Keratinocyte (primary cell): ENCODE measurements at regions not wholly inside any gene's neighbourhood (a gene's known extent, or its start where the extent isn't known, plus 50 kb on each side); places are given as distances from the start of the nearest gene placed in this dataset.
"Not testable (repeated sequence)": the region's sequence is repeated elsewhere in the genome, so short reads cannot be mapped to it uniquely, and the experiment has no call there.

Experiments used
- DNase-seq: peaks from one replicate; pipeline ENCODE4 v3.0.0-alpha.2; 2011; ENCODE audit warnings: low read depth, missing footprints, low spot score
- FAIRE-seq: peaks from 2 replicates; lab custom pipeline; 2011; peaks lifted over from hg19 to GRCh38; lab: Jason Lieb, UNC
- H2AFZ ChIP-seq: 2 replicates; pipeline ENCODE4 v1.6.0; 2012; ENCODE audit warnings: low read length, control low read depth, inconsistent platforms; ENCODE audit not compliant: control insufficient read depth
- H3K27ac ChIP-seq: 2 replicates; pipeline ENCODE4 v1.5.1; 2011; ENCODE audit warnings: low read length; ENCODE audit not compliant: control insufficient read depth, insufficient read depth
- H3K27me3 ChIP-seq: 3 replicates; pipeline ENCODE4 v1.6.0; 2011; ENCODE audit warnings: low read length; ENCODE audit not compliant: control insufficient read depth, insufficient read depth; ENCODE audit errors: extremely low read depth
- H3K36me3 ChIP-seq, 2 experiments: 2 replicates in 1 of 2; 3 replicates in 1 of 2; pipeline ENCODE4 v1.5.1; 2011; ENCODE audit warnings: low read length in 2 of 2, mild to moderate bottlenecking in 1 of 2; ENCODE audit not compliant: control insufficient read depth in 2 of 2, insufficient read depth in 2 of 2; ENCODE audit errors: extremely low read depth in 1 of 2
- H3K4me1 ChIP-seq: 3 replicates; pipeline ENCODE4 v1.5.1; 2011; ENCODE audit warnings: low read length; ENCODE audit not compliant: control insufficient read depth, insufficient read depth; ENCODE audit errors: extremely low read depth
- H3K4me2 ChIP-seq: 3 replicates; pipeline ENCODE4 v1.6.0; 2011; ENCODE audit warnings: low read depth, low read length; ENCODE audit not compliant: control insufficient read depth, insufficient read depth; ENCODE audit errors: extremely low read depth
- H3K4me3 ChIP-seq, 3 experiments: fragments of 200-600 bp in 1 of 3; sonication (generic) in 1 of 3; 2 replicates in 2 of 3; 3 replicates in 1 of 3; pipeline ENCODE4 v1.5.1; 2011 to 2016; ENCODE audit warnings: low read length in 3 of 3, mild to moderate bottlenecking in 3 of 3, control low read depth in 2 of 3, inconsistent platforms in 1 of 3, low read depth in 1 of 3, mixed read lengths in 1 of 3, mixed run types in 1 of 3, moderate library complexity in 1 of 3; ENCODE audit not compliant: control insufficient read depth in 2 of 3, insufficient read depth in 2 of 3; ENCODE audit errors: extremely low read depth in 1 of 3
- H3K79me2 ChIP-seq: 2 replicates; pipeline ENCODE4 v1.6.0; 2012; ENCODE audit warnings: low read length; ENCODE audit not compliant: control insufficient read depth, insufficient read depth
- H3K9ac ChIP-seq: 3 replicates; pipeline ENCODE4 v1.6.0; 2011; ENCODE audit warnings: low read length; ENCODE audit not compliant: control insufficient read depth, insufficient read depth; ENCODE audit errors: extremely low read depth
- H3K9me1 ChIP-seq: 3 replicates; pipeline ENCODE4 v1.6.0; 2011; ENCODE audit warnings: low read length; ENCODE audit not compliant: control insufficient read depth, insufficient read depth; ENCODE audit errors: extremely low read depth
- H3K9me3 ChIP-seq: 2 replicates; pipeline ENCODE4 v1.5.1; 2012; ENCODE audit warnings: low read depth, low read length; ENCODE audit not compliant: control insufficient read depth
- H4K20me1 ChIP-seq: 3 replicates; pipeline ENCODE4 v1.6.0; 2011; ENCODE audit warnings: low read length; ENCODE audit not compliant: control insufficient read depth, insufficient read depth; ENCODE audit errors: extremely low read depth
- CTCF ChIP-seq, 3 experiments: IDR thresholded peaks in 1 of 3; conservative IDR thresholded peaks in 1 of 3; optimal IDR thresholded peaks in 1 of 3; 2 replicates in 2 of 3; 3 replicates in 1 of 3; pipeline versions ENCODE3 to v1.5.1; 2011; ENCODE audit warnings: low read length in 3 of 3, mild to moderate bottlenecking in 3 of 3, moderate library complexity in 2 of 3, control low read depth in 1 of 3, inconsistent platforms in 1 of 3; ENCODE audit not compliant: insufficient read depth in 2 of 3; ENCODE audit errors: extremely low read depth in 1 of 3
- EZH2 ChIP-seq: IDR thresholded peaks from one replicate; pipeline ENCODE4 v1.6.1; 2012; ENCODE audit warnings: inconsistent platforms, mild to moderate bottlenecking, low read length, moderate library complexity
- dilution Hi-C: fragments of 300-500 bp; cut with MboI; formaldehyde crosslinking; loops from one replicate; pipeline ENCODE4 v1.7.0; 2020; ENCODE audit warnings: low sequenced_read_pairs; ENCODE audit not compliant: extremely low pct_ligation_motif_present

GRCh38 chr3:178140531-178141304 is 395.5 kb upstream of the KCNMB2 start:
- Histone ChIP-seq H3K79me2 (no peaks in the 10 kb centered on the region), H4K20me1 (no peaks in the 10 kb centered on the region), H3K4me2 (no peak overlapping the region), H3K27ac (no peak overlapping the region), H3K4me3 (no peak overlapping the region), H3K36me3 (no peaks in the 10 kb centered on the region), H2AFZ (no peak overlapping the region), H3K9me3 (no peaks in the 10 kb centered on the region), H3K27me3 (no peaks in the 10 kb centered on the region), H3K9me1 (no peaks in the 10 kb centered on the region), H3K9ac (no peak overlapping the region), H3K4me1 (no peaks in the 10 kb centered on the region)
- dilution Hi-C loops: no loop called here
- DNase-seq: no peak
- no peak for FAIRE-seq
- TF ChIP-seq EZH2 (no peak), CTCF (optimal IDR thresholded peaks at IDR 0.05 in 1 of 3, IDR thresholded peaks at IDR 0.05 in 1 of 3, conservative IDR thresholded peaks at IDR 0.05 in 1 of 3; ENCODE audit: extremely low read depth in 1 of 3, insufficient read depth in 2 of 3, low read length in 3 of 3) (no peak)

- H4K20me1 ChIP-seq, DNase-seq, H3K27me3 ChIP-seq, H3K79me2 ChIP-seq, H3K4me2 ChIP-seq, H3K9me1 ChIP-seq, H3K27ac ChIP-seq, H2AFZ ChIP-seq, H3K36me3 ChIP-seq, FAIRE-seq, H3K4me1 ChIP-seq, dilution Hi-C loops, H3K4me3 ChIP-seq, H3K9ac ChIP-seq, H3K9me3 ChIP-seq: not testable (repeated sequence)
Measured at GRCh38 chr3:178141305-178141684, 394.9 kb upstream of the KCNMB2 start.

GRCh38 chr3:178146406-178146831 is 389.8 kb upstream of the KCNMB2 start:
- Histone ChIP-seq H2AFZ (peak overlapping the region; percentile 53), H3K9ac (no peak overlapping the region), H3K4me2 (no peak overlapping the region), H3K4me1 (no peaks in the 10 kb centered on the region), H3K79me2 (no peaks in the 10 kb centered on the region), H3K27me3 (no peaks in the 10 kb centered on the region), H4K20me1 (no peaks in the 10 kb centered on the region), H3K9me3 (no peaks in the 10 kb centered on the region), H3K27ac (no peak overlapping the region), H3K36me3 (no peaks in the 10 kb centered on the region), H3K4me3 (no peak overlapping the region), H3K9me1 (no peaks in the 10 kb centered on the region)
- dilution Hi-C loops: no loop called here
- DNase-seq (no peak), FAIRE-seq (no peak)
- no peak for TF ChIP-seq CTCF (optimal IDR thresholded peaks at IDR 0.05 in 1 of 3, IDR thresholded peaks at IDR 0.05 in 1 of 3, conservative IDR thresholded peaks at IDR 0.05 in 1 of 3; ENCODE audit: extremely low read depth in 1 of 3, insufficient read depth in 2 of 3, low read length in 3 of 3)
- no peak for TF ChIP-seq EZH2
